ENCODE measurements at regions not wholly inside any gene's neighbourhood (a gene's known extent, or its start where the extent isn't known, plus 50 kb on each side); places are given as distances from the start of the nearest gene placed in this dataset.

DNA sequence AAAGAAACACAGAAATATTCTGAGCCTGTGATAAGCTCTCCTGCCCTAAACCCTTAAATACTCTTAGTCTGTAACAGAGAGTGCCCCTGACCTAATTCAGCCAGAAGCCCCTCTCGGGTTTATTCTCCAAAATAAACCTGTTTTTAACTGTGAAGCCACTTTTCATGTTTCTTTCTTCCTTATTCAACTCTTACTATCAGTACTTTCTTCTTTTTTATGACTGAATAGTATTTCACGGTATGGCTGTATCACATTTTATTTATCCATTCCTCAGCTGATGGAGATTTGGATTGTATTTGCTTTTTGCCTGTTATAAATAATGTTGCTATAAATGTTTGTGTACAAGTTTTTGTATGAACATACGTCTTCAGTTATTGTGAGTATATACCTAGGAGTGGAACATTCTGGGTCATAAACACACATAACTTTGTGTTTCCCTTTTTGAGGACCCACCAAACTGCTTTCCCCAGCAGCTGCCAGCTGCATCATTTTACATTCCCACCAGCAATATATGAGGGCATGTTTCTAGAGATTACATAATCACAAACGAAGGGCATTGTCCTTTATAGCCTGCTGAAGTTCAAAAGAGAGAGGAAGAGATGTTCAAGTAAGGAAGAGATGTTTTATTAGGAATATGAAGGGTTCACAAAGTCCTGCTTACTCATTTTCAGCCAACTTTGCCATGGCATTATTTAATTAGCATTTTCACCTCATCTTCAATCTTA lies 199.4 kb upstream of the NUDT4 start:
- no peak overlapping the region for H3K27ac ChIP-seq (ENCODE audit: low read depth)
- no peaks in the 10 kb centered on the region for H3K4me1 ChIP-seq (ENCODE audit: insufficient read depth)
- no peaks in the 10 kb centered on the region for H3K36me3 ChIP-seq (ENCODE audit: insufficient read depth)
- DNase-seq (ENCODE audit: extremely low spot score), result no peak
- WGBS, result 62% methylated on average over 4 of the region's 4 CpGs
- no peak overlapping the region for H3K4me3 ChIP-seq (ENCODE audit: low read depth, low read length)

GRCh38 chr12:93179792-93180191 lies 197.9 kb upstream of the NUDT4 start:
- Histone ChIP-seq H3K36me3 (ENCODE audit: insufficient read depth) (no peaks in the 10 kb centered on the region), H3K4me1 (ENCODE audit: insufficient read depth) (peaks cover 3% of the 10 kb centered on the region), H3K27ac (ENCODE audit: low read depth) (no peak overlapping the region), H3K4me3 (ENCODE audit: low read depth, low read length) (no peak overlapping the region)
- 91% methylated on average over 6 of the region's 6 CpGs for WGBS
- DNase-seq (ENCODE audit: extremely low spot score), result no peak

- Histone ChIP-seq H3K27ac (ENCODE audit: low read depth) (no peak overlapping the region), H3K4me1 (ENCODE audit: insufficient read depth) (peaks cover 3% of the 10 kb centered on the region)
- over 99% methylated on average over 2 of the region's 2 CpGs for WGBS
Measured at GRCh38 chr12:93180566-93180965, 197.2 kb upstream of the NUDT4 start.

DNA sequence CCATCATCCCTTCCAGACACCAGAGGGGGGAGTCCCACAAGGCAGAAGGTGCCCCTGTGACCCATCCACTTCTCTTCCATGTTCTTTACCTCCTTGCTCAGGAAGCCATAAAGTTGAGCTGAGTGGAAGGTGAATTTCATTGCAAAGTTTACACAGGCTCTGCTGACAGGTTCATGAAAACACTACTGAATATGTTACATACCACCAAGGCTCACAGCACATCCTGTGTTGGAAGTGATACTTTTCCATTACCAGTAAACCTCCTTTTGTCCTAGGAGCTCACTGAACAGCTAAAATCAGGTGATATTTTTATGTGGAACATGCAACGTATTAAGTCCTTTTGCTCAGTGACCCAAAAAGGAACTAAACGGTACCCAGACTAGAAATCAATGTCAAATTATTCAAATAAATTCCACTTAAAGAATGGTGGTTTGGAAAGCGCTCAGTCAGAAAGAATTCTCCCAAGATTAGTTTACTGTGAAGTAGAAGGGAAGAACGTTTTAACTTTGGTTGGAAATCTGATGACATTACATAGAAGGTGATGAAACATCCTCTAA lies 196.2 kb upstream of the NUDT4 start:
- WGBS, result 53% methylated on average over 4 of the region's 4 CpGs
- H3K36me3 ChIP-seq (ENCODE audit: insufficient read depth), result no peaks in the 10 kb centered on the region
- no peak overlapping the region for H3K27ac ChIP-seq (ENCODE audit: low read depth)
- no peak overlapping the region for H3K4me3 ChIP-seq (ENCODE audit: low read depth, low read length)
- peaks cover 3% of the 10 kb centered on the region for H3K4me1 ChIP-seq (ENCODE audit: insufficient read depth)
- no peak for DNase-seq (ENCODE audit: extremely low spot score)

More at GRCh38 chr12:93180566-93180965, 197.2 kb upstream of the NUDT4 start:
- Histone ChIP-seq H3K36me3 (ENCODE audit: insufficient read depth) (no peaks in the 10 kb centered on the region), H3K4me3 (ENCODE audit: low read depth, low read length) (no peak overlapping the region)
- no peak for DNase-seq (ENCODE audit: extremely low spot score)

GRCh38 chr12:93183940-93184671 lies 193.6 kb upstream of the NUDT4 start:
- peak; percentile 28 for DNase-seq (ENCODE audit: extremely low spot score)
- H3K27ac ChIP-seq (ENCODE audit: low read depth), result no peak overlapping the region
- peaks cover 3% of the 10 kb centered on the region for H3K4me1 ChIP-seq (ENCODE audit: insufficient read depth)
- no peak overlapping the region for H3K4me3 ChIP-seq (ENCODE audit: low read depth, low read length)
- 12% methylated on average over 5 of the region's 5 CpGs for WGBS
- no peaks in the 10 kb centered on the region for H3K36me3 ChIP-seq (ENCODE audit: insufficient read depth)

GRCh38 chr12:93184672-93185368 lies 192.9 kb upstream of the NUDT4 start:
- 58% methylated on average over 3 of the region's 3 CpGs for WGBS
- no peak for DNase-seq (ENCODE audit: extremely low spot score)
- H3K4me1 ChIP-seq (ENCODE audit: insufficient read depth), result peaks cover 3% of the 10 kb centered on the region
- H3K27ac ChIP-seq (ENCODE audit: low read depth), result no peak overlapping the region
- no peaks in the 10 kb centered on the region for H3K36me3 ChIP-seq (ENCODE audit: insufficient read depth)
- no peak overlapping the region for H3K4me3 ChIP-seq (ENCODE audit: low read depth, low read length)

- peaks cover 3% of the 10 kb centered on the region for H3K4me1 ChIP-seq (ENCODE audit: insufficient read depth)
- no peak for DNase-seq (ENCODE audit: extremely low spot score)
- no peak overlapping the region for H3K27ac ChIP-seq (ENCODE audit: low read depth)
- H3K4me3 ChIP-seq (ENCODE audit: low read depth, low read length), result no peak overlapping the region
- WGBS, result 87% methylated on average over 2 of the region's 2 CpGs
- H3K36me3 ChIP-seq (ENCODE audit: insufficient read depth), result no peaks in the 10 kb centered on the region
Measured at GRCh38 chr12:93185369-93185741, 192.4 kb upstream of the NUDT4 start.

- Histone ChIP-seq H3K4me3 (ENCODE audit: low read depth, low read length) (no peak overlapping the region), H3K4me1 (ENCODE audit: insufficient read depth) (peaks cover 3% of the 10 kb centered on the region), H3K27ac (ENCODE audit: low read depth) (no peak overlapping the region), H3K36me3 (ENCODE audit: insufficient read depth) (no peaks in the 10 kb centered on the region)
- no peak for DNase-seq (ENCODE audit: extremely low spot score)
- 92% methylated on average over 2 of the region's 2 CpGs for WGBS
Measured at GRCh38 chr12:93186131-93186530, 191.6 kb upstream of the NUDT4 start.

DNA sequence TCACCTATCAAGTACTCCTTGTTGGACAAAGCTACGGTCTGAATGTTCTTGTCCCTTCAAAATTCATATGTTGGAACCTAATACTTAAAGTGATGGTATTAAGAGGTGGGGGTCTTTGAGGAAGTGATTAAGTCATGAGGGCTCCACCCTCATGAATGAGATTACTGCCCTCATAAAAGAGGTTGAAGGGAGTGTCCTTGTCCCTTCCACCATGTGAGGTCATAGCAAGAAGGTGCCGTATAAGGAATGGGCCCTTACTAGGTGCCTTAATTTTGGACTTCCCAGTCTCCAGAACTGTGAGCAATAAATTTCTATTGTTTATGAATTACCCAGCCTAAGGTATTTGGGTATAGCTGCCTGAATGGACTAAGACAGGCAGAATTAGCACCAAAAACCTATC lies 191.1 kb upstream of the NUDT4 start:
- Histone ChIP-seq H3K36me3 (ENCODE audit: insufficient read depth) (no peaks in the 10 kb centered on the region), H3K4me3 (ENCODE audit: low read depth, low read length) (no peak overlapping the region), H3K27ac (ENCODE audit: low read depth) (no peak overlapping the region), H3K4me1 (ENCODE audit: insufficient read depth) (peaks cover 3% of the 10 kb centered on the region)
- WGBS, result 75% methylated on average over 2 of the region's 2 CpGs
- DNase-seq (ENCODE audit: extremely low spot score), result no peak

- WGBS, result 19% methylated on average over 2 of the region's 2 CpGs
- no peak for DNase-seq (ENCODE audit: extremely low spot score)
- H3K27ac ChIP-seq (ENCODE audit: low read depth), result peak overlapping the region; percentile 5
- no peak overlapping the region for H3K4me3 ChIP-seq (ENCODE audit: low read depth, low read length)
- H3K36me3 ChIP-seq (ENCODE audit: insufficient read depth), result no peaks in the 10 kb centered on the region
- H3K4me1 ChIP-seq (ENCODE audit: insufficient read depth), result no peaks in the 10 kb centered on the region
Measured at GRCh38 chr12:93191423-93191822, 186.3 kb upstream of the NUDT4 start.

- 30% methylated on average over 8 of the region's 8 CpGs for WGBS
- Histone ChIP-seq H3K4me1 (ENCODE audit: insufficient read depth) (no peaks in the 10 kb centered on the region), H3K36me3 (ENCODE audit: insufficient read depth) (no peaks in the 10 kb centered on the region), H3K4me3 (ENCODE audit: low read depth, low read length) (no peak overlapping the region), H3K27ac (ENCODE audit: low read depth) (no peak overlapping the region)
- DNase-seq (ENCODE audit: extremely low spot score), result no peak
Measured at GRCh38 chr12:93191956-93192355, 185.8 kb upstream of the NUDT4 start.

- Histone ChIP-seq H3K36me3 (ENCODE audit: insufficient read depth) (no peaks in the 10 kb centered on the region), H3K27ac (ENCODE audit: low read depth) (no peak overlapping the region), H3K4me3 (ENCODE audit: low read depth, low read length) (no peak overlapping the region), H3K4me1 (ENCODE audit: insufficient read depth) (no peaks in the 10 kb centered on the region)
- 100% methylated on average over 1 of the region's 1 CpG for WGBS
- DNase-seq (ENCODE audit: extremely low spot score), result no peak
Measured at GRCh38 chr12:93192878-93193277, 184.8 kb upstream of the NUDT4 start.

DNA sequence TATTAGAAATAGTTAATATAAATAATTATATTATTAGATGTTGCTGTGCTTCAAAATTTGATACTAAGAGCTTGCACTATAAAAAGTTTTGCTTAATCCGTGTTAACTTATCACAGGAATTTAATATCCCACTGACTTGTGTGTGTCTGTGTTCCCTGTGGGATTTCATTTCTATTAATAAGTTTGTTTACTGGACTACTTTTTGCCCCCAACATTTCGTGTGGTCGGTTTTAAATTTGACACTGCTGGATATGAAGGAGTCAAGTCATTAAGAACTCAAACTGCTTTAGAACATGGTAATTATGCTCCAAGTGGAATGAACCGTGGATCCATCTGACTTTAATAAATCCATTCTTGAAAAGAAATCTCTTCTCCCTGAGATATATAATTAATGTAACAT lies 182.2 kb upstream of the NUDT4 start:
- Histone ChIP-seq H3K36me3 (ENCODE audit: insufficient read depth) (no peaks in the 10 kb centered on the region), H3K4me3 (ENCODE audit: low read depth, low read length) (no peak overlapping the region), H3K4me1 (ENCODE audit: insufficient read depth) (no peaks in the 10 kb centered on the region), H3K27ac (ENCODE audit: low read depth) (no peak overlapping the region)
- 70% methylated on average over 4 of the region's 4 CpGs for WGBS
- DNase-seq (ENCODE audit: extremely low spot score), result no peak

Measured in urinary bladder (tissue), 3 donors.